ENCODE measurements at regions not wholly inside any gene's neighbourhood (a gene's known extent, or its start where the extent isn't known, plus 50 kb on each side); places are given as distances from the start of the nearest gene placed in this dataset.

DNA sequence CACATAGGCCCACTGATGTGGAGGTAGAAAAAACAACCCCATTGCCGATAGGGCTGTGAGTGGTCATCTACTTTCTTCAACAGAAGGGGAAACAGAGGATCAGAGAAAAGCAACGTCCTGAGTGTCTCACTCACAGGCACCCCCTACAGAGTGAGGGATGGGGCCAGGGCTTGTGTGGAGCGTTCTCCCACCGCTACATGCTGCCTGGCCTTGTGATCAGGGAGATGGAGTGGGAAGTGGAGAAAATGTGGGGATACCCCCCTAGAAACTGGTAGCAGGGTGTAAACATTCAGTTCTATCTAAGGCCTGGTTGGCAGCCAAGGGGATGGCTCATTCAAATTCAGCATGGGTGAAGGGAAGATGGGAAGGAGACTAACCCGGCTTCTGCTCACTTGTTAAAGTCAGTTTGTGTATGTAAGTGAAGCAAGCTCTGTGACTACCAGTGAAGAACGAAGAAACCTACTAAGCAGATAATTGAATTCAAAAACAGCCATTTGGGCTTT, 73.0 kb upstream of the NAV2 start:
- H3K9me3 Mint-ChIP-seq: peaks cover 4 to 19% (median 13%) of the 10 kb centered on the region in 7 donors

DNA sequence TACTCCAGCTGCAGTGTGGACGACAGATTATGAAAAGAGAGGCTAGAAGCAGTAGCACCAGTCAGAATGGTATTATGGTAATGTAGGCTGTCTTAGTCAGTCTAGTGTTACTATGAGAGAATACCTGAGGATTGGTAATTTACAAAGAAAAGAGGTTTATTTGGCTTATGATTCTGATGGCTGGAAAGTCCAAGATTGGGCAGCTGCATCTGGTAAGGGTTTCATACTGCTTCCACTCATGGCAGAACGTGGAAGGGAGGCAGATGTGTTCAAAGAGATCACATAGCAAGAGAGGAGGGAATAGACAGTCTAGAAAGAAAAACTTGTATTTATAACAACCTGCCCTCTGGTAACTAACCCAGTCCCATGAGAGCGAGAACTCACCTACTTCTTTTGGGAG, 77.3 kb upstream of the NAV2 start:
- H4K20me1 ChIP-seq (ENCODE audit: insufficient read depth, low read length): no peaks in the 10 kb centered on the region
- intact Hi-C loops (cut with micrococcal nuclease): no loop called here
- H3K4me2 ChIP-seq (replicated peaks; ENCODE audit: extremely low read depth, low read length, poor library complexity, severe bottlenecking): no peak overlapping the region
- Mint-ChIP-seq H3K9me3 (peaks cover 5 to 20% (median 13%) of the 10 kb centered on the region in 7 donors), H3K4me3 (no peak overlapping the region), H3K36me3 (no peaks in the 10 kb centered on the region), H3K27ac (peak overlapping the region in 1 of 7 donors; percentile 65), H3K4me1 (peaks cover 17% of the 10 kb centered on the region), H3K27me3 (ENCODE audit: low read depth in 3 of 3) (peaks cover 0 to 1% (median 0%) of the 10 kb centered on the region in 3 donors)
- WGBS (ENCODE audit: insufficient coverage): no CpG with 5 or more reads among the region's 3 CpGs
- H2AFZ ChIP-seq (ENCODE audit: insufficient read depth, low read depth, low read length, poor library complexity, severe bottlenecking): no peak overlapping the region
- H3K4me1 ChIP-seq (ENCODE audit: control insufficient read depth in 1 of 2, insufficient read depth in 2 of 2, low read length in 2 of 2): peaks cover 5 to 10% of the 10 kb centered on the region in 2 donors
- no peak for DNase-seq
- TF ChIP-seq, protein P1, sequence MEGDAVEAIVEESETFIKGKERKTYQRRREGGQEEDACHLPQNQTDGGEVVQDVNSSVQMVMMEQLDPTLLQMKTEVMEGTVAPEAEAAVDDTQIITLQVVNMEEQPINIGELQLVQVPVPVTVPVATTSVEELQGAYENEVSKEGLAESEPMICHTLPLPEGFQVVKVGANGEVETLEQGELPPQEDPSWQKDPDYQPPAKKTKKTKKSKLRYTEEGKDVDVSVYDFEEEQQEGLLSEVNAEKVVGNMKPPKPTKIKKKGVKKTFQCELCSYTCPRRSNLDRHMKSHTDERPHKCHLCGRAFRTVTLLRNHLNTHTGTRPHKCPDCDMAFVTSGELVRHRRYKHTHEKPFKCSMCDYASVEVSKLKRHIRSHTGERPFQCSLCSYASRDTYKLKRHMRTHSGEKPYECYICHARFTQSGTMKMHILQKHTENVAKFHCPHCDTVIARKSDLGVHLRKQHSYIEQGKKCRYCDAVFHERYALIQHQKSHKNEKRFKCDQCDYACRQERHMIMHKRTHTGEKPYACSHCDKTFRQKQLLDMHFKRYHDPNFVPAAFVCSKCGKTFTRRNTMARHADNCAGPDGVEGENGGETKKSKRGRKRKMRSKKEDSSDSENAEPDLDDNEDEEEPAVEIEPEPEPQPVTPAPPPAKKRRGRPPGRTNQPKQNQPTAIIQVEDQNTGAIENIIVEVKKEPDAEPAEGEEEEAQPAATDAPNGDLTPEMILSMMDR (IDR thresholded peaks at IDR 0.05): no peak
- H3K27ac ChIP-seq (ENCODE audit: low read depth in 1 of 2, low read length in 2 of 2): no peak overlapping the region
- H3K79me2 ChIP-seq (ENCODE audit: insufficient read depth, low read length): no peaks in the 10 kb centered on the region
- no peaks in the 10 kb centered on the region for H3K36me3 ChIP-seq (replicated peaks in 1 of 2; ENCODE audit: control insufficient read depth in 1 of 2, insufficient read depth in 2 of 2, low read length in 2 of 2)
- H3K9me3 ChIP-seq (replicated peaks in 1 of 2; ENCODE audit: control insufficient read depth in 1 of 2, insufficient read depth in 1 of 2, low read length in 2 of 2): peaks cover 2 to 6% of the 10 kb centered on the region in 2 donors
- H3K4me3 ChIP-seq (replicated peaks in 1 of 3; ENCODE audit: low read depth in 2 of 3, low read length in 3 of 3): no peak overlapping the region
- H3K27me3 ChIP-seq (ENCODE audit: control insufficient read depth in 2 of 2, insufficient read depth in 2 of 2, low read length in 2 of 2): no peaks in the 10 kb centered on the region
- H3K9ac ChIP-seq (ENCODE audit: insufficient read depth, low read length, poor library complexity, severe bottlenecking): no peak overlapping the region

More for the DNA sequence above, 73.0 kb upstream of the NAV2 start:
- intact Hi-C loops (cut with micrococcal nuclease): no loop called here
- H3K4me3 Mint-ChIP-seq: no peak overlapping the region
- no peak overlapping the region for H3K9ac ChIP-seq (ENCODE audit: insufficient read depth, low read length, poor library complexity, severe bottlenecking)
- no peaks in the 10 kb centered on the region for H3K79me2 ChIP-seq (ENCODE audit: insufficient read depth, low read length)
- peaks cover 2 to 6% of the 10 kb centered on the region in 2 donors for H3K9me3 ChIP-seq (replicated peaks in 1 of 2; ENCODE audit: control insufficient read depth in 1 of 2, insufficient read depth in 1 of 2, low read length in 2 of 2)
- peaks cover 1 to 6% (median 2%) of the 10 kb centered on the region in 3 donors for H3K27me3 Mint-ChIP-seq (ENCODE audit: low read depth in 3 of 3)
- H3K27ac Mint-ChIP-seq: no peak overlapping the region
- no peaks in the 10 kb centered on the region for H4K20me1 ChIP-seq (ENCODE audit: insufficient read depth, low read length)
- no peaks in the 10 kb centered on the region for H3K4me1 ChIP-seq (ENCODE audit: control insufficient read depth in 1 of 2, insufficient read depth in 2 of 2, low read length in 2 of 2)
- no peaks in the 10 kb centered on the region for H3K27me3 ChIP-seq (ENCODE audit: control insufficient read depth in 2 of 2, insufficient read depth in 2 of 2, low read length in 2 of 2)
- H3K36me3 Mint-ChIP-seq: no peaks in the 10 kb centered on the region
- TF ChIP-seq, protein P1 (IDR thresholded peaks at IDR 0.05): no peak
- H3K4me3 ChIP-seq (replicated peaks in 1 of 3; ENCODE audit: low read depth in 2 of 3, low read length in 3 of 3): no peak overlapping the region
- H2AFZ ChIP-seq (ENCODE audit: insufficient read depth, low read depth, low read length, poor library complexity, severe bottlenecking): no peak overlapping the region
- WGBS (ENCODE audit: insufficient coverage): no CpG with 5 or more reads among the region's 6 CpGs
- H3K4me2 ChIP-seq (replicated peaks; ENCODE audit: extremely low read depth, low read length, poor library complexity, severe bottlenecking): no peak overlapping the region
- DNase-seq: no peak
- no peaks in the 10 kb centered on the region for H3K36me3 ChIP-seq (replicated peaks in 1 of 2; ENCODE audit: control insufficient read depth in 1 of 2, insufficient read depth in 2 of 2, low read length in 2 of 2)
- H3K27ac ChIP-seq (ENCODE audit: low read depth in 1 of 2, low read length in 2 of 2): no peak overlapping the region
- peaks cover 2% of the 10 kb centered on the region for H3K4me1 Mint-ChIP-seq
